GM13977 (cell line): ENCODE measurements at regions not wholly inside any gene's neighbourhood (a gene's known extent, or its start where the extent isn't known, plus 50 kb on each side); places are given as distances from the start of the nearest gene placed in this dataset.

Source experiments
- DNase-seq: peaks from one replicate; pipeline ENCODE4 v3.0.0; 2012; ENCODE audit warnings: low spot score
- in situ Hi-C: fragments of 300-500 bp; cut with MboI; formaldehyde crosslinking; loops from one replicate; pipeline ENCODE4 v1.12.0; 2022; ENCODE audit warnings: low sequenced_read_pairs, low pct_unique_long_range_greater_than_20kb, mixed read lengths, inconsistent platforms; ENCODE audit not compliant: unreplicated experiment
- TF ChIP-seq, protein P1 (sequence below): IDR thresholded peaks from 2 replicates; pipeline ENCODE4 v1.5.1; 2012; ENCODE audit warnings: mild to moderate bottlenecking, control low read depth; ENCODE audit not compliant: insufficient read depth; ENCODE audit errors: extremely low read depth, missing control alignments

DNA sequence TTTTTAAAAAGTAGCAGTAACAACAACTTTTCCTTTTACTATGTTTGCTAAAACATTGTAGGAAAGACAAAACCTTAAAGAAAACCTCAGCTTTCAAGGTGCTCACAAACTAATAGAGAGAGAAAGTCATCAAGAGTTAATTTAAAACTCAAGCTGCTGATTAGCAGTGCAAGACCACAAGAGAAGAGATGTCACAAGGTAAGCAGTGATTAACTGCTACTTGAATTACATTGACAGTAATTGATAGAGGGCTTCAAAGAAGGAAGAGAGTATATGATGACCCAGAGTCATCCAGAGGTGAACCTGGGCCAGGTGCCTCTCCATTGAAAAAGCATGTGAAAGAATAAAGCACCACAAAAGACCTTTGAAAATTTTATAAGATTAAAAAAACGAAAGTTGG is 939.6 kb upstream of the CNTNAP5 start:
- in situ Hi-C loops = no loop called here
- DNase-seq = no peak
- TF ChIP-seq, protein P1, sequence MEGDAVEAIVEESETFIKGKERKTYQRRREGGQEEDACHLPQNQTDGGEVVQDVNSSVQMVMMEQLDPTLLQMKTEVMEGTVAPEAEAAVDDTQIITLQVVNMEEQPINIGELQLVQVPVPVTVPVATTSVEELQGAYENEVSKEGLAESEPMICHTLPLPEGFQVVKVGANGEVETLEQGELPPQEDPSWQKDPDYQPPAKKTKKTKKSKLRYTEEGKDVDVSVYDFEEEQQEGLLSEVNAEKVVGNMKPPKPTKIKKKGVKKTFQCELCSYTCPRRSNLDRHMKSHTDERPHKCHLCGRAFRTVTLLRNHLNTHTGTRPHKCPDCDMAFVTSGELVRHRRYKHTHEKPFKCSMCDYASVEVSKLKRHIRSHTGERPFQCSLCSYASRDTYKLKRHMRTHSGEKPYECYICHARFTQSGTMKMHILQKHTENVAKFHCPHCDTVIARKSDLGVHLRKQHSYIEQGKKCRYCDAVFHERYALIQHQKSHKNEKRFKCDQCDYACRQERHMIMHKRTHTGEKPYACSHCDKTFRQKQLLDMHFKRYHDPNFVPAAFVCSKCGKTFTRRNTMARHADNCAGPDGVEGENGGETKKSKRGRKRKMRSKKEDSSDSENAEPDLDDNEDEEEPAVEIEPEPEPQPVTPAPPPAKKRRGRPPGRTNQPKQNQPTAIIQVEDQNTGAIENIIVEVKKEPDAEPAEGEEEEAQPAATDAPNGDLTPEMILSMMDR = no peak

DNA sequence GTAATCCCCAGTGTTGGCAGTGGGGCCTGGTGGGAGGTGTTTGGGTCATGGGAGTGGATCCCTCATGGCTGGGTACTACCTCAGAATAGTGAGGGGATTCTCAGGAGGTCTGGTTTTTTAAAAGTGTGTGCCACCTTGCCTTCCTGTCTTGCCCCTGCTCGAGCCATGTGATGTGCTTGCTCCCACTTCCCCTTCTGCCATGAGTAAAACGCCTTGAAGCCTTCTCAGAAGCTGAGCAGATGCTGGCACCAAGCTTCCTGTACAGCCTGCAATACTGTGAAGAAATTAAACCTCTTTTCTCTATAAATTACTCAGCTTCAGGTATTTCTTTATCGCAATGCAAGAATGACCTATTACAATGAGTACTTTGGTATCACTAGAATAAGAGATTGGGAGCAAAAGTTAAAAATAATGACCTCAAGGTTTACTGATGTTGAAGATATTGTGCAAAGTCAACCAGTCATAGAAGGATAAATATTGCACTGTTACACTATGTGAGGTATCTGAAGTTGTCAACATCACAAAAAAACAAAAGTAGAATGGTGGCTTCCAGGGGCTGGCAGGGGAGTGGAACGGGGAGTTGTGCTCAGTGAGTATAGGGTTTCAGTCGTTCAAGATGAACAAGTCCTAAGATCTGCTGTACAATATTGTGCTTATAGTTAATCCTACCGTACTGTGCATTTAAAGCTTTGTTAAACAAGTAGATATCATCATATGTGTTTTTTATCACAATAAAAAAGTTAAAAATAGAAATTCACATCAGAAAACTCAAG is 938.3 kb upstream of the CNTNAP5 start:
- in situ Hi-C loops = no loop called here
- no peak for DNase-seq
- TF ChIP-seq, protein P1 = no peak

DNA sequence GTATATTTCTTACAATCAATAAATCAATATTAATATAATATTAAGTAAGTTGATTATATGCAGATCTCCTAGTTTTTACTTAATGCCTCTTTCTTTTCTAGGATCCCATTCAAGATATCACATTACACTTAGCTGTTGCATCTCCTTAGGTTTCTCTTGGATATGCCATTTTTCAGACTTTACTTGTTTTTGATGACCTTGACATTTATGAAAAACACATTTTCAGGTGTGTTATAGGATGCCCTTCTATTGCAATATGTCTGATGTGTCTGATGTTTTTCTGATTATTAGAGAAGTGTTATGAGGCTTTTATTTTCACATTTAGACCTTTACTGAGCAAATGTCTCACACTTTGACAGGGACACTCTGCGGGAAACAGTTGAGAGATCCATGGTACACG is 933.6 kb upstream of the CNTNAP5 start:
- in situ Hi-C loops = no loop called here
- DNase-seq = no peak
- TF ChIP-seq, protein P1 = no peak

DNA sequence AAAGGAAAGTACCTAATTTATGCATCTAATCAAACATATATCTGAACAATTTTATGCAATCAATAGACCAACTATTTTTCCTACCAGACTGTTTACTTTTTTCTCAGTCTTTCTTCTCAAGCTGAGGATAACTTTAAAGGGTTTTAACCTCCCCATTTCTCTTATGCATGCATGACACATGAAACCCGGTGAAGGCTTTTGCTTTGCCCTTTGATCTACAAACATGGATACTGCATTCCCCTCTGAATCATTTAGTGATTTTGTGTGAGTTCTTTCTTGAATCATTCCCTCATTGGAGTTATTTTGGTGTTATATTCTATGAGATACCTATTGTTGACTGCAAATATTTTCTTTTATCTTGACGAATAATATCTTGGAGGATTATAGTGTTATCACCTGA is 931.9 kb upstream of the CNTNAP5 start:
- TF ChIP-seq, protein P1 = no peak
- DNase-seq = no peak
- in situ Hi-C loops = no loop called here

DNA sequence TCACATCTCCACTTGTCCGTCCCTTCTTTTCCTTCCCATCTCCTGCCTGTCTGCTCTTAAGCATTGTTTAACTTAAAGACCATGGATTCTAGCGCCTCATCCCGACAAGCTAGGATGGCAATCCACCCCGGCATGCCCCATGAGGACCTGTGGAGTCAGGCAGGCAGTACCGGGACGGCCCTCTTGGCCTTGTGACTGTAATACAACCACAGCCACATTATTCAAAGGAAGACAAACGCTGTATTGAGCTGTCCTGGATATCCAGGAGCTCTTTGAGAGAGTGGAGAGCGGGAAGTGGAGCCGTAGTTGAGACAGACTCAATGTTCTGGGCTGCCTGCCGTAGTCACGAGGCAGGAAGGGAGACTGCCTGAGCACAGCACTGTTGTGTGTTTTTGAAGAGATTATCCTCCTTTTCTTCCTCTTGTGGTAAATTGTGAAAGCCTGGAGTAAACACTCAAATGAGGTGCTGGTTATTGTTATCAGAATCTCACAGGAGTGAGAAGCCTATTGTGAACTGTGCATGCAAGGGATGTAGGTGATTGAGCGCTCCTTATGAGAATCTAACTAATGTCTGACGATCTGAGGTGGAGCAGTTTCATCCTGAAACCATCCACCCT is 929.8 kb upstream of the CNTNAP5 start:
- in situ Hi-C loops = no loop called here
- TF ChIP-seq, protein P1 = no peak
- no peak for DNase-seq

DNA sequence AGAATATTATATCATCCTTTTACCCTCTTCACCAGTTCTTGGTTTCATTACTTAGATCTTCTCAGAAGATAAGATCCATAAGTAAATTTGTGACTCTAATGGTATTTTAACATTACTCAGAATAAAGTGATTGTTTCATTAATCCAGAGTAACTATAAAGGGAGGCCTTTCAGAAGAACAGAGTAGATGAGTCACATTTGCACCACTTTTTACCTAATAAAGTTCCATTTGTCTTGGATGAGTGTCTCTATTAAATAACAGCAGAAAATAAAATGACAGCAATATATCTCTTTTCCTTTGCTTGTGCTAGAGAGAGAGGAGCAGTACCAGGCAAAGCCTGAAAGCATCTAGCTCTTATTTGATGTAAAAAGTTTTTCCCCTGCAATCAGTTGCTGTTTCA is 926.5 kb upstream of the CNTNAP5 start:
- TF ChIP-seq, protein P1 = no peak
- in situ Hi-C loops = no loop called here
- DNase-seq = no peak
